Renal pelvis (tissue), 1 donor: ENCODE measurements at regions not wholly inside any gene's neighbourhood (a gene's known extent, or its start where the extent isn't known, plus 50 kb on each side); places are given as distances from the start of the nearest gene placed in this dataset.

ENCODE experiments used
- DNase-seq: peaks from one replicate; pipeline ENCODE4 v3.0.0-alpha.2; 2013

DNA sequence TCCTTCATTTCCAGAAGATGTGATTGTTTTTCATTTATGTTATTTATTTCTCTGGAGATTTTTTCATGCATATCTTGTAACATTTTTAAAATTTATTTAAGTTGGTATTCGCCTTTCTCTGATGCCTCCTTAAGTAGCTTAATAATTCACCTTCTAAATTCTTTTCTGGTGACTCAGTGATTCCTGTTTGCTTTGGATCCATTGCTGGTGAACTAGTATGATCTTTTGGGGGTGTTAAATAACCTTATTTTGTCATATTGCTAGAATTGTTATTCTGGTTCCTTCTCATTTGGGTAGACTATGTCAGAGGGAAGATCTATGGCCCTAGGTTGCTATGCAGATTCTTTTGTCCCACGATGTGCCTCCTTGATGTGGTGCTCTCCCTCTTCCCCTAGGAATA lies 1347.2 kb upstream of the B3GALT2 start:
- DNase-seq, result no peak

DNA sequence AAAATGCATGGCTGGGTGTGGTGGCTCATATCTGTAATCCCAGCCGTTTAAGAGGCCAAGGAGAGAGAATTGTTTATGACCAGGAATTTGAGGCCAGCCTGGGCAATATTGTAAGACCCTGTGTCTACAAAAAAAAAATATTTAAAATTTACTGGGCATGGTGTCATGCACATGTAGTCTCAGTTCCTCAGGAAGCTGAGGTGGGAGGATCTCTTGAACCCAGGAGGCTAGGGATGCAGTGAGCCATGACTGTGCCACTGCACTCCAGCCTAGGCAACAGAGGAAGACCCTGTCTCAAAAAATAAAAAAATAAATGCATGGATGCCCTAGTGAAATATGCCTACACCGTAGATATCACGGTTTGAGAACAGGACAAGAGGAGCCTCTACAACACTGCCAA lies 1331.2 kb upstream of the B3GALT2 start:
- no peak for DNase-seq

DNA sequence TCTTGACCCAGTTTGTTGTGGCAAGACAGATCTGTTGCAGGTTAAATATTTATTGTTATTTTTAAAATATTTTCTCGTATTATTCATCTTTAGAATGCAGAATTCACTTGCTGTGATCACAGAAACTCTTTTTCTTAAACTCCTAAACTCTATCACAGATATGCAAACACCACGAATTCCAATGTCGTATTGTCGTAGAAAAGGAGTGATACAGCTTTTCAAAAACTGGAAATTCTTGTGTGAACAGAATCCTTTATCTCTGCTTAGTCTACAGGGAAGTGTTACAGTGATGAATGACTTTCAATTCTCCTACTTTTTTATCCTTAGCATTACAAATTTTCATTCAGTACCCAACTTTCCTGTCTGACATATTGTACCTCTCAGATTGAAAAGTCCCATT lies 1329.5 kb upstream of the B3GALT2 start:
- DNase-seq, result no peak

DNA sequence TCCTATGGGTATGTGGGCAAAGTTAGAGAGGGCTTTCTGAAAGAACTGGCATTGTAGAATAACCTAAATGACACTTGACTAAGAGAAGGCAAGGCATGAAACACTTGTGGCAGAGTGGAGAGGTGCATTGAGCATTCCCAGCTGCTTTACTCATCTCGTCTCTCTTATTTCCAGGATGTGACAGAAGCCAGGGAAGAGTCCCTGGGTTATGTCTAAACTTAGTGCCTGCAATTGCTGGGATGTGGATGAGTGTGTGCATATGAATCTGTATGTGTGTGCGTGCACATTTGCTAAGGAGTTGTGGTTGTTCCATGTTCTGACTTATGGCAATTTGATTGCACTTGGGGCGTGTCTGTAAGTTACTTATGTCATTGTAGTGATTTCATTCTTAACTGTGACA lies 1326.5 kb upstream of the B3GALT2 start:
- no peak for DNase-seq

DNA sequence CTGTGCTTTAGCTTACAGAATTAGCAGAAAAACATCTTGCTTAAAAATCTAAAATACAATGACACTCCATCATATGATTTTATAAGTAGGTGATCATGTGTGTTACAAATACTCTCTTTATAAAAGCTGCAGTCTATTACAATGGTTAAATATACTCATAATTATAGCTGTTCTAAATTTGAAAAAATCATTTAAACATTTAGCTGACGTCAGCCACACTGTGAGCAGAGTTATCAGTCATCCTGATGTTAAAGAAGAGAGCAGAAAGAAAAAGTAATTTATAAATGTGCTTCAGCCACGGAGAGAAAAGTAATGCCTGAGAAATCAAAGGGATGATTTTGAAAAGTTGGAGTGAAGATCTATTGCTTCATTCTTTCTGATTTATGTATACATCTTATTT lies 1325.9 kb upstream of the B3GALT2 start:
- no peak for DNase-seq

DNA sequence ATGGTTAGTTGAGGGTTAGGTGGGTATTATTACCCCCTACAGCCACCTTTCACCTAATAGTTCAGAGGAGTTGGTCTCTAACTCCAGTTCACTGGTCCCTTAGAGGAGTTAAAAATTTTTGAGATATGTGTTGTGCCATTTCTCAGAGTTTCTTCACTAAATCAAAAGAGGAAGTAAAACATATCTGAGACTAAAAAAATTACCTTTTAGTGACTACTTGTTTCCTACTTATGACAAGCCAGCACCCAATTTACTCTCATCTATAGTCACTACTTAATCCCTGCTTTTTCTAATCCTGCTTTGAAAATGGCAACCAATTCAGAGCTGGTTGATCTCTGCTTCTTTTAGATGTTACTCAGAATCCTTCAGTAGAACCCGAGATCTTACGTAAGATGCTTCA lies 1316.8 kb upstream of the B3GALT2 start:
- DNase-seq, result no peak

DNA sequence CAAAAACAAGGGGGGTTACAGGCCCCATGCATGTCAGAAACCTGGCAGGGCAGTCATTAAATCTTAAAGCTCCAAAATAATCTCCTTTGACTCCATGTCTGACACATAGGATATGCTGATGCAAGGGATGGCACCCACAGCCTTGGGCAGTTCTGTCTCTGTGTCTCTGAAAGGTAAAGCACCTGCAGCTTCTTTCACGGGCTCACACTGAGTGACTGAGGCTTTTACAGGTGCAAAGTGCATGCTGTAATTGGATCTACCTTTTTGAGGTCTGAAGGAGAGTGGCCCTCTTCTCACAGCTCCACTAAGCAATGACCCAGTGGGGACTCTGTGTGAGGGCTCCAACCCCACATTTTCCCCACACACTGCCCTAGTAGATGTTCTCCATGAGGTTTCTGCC lies 1309.0 kb upstream of the B3GALT2 start:
- no peak for DNase-seq

DNA sequence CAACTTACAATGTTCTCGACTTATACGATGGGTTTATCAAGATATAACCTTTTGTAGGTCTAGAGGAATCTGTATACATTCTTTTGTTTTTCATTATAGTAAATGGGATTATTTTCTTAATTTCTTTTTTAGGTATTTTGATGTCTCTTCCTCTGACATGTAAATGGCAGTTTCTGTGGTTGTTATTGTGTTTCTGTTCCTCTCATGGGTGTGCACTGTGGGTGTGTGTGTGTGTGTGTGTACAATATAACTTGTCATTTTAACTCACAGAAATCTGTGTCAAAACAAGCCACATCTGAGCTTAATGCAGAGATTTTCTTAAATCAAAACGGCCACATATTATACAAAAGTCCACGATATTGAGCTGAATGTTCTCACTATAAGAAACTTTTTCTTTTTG lies 1300.8 kb upstream of the B3GALT2 start:
- no peak for DNase-seq

DNA sequence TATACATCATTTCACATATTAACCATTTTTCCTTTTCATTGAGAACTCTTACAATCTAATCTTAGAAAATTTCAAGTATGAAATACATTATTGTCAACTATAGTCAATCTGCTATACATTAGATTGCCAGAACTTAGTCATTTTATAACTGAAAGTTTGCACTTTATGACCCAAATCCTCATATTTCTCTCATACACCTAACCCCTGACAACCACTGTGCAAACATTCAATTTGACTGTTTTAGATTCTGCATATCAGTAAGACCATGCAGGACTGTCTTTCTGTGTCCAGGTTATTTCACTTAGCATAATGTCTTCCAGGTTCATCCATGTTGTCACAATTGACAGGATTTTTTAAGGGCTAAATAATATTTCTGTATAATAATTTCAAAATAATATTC lies 1299.0 kb upstream of the B3GALT2 start:
- DNase-seq, result no peak

DNA sequence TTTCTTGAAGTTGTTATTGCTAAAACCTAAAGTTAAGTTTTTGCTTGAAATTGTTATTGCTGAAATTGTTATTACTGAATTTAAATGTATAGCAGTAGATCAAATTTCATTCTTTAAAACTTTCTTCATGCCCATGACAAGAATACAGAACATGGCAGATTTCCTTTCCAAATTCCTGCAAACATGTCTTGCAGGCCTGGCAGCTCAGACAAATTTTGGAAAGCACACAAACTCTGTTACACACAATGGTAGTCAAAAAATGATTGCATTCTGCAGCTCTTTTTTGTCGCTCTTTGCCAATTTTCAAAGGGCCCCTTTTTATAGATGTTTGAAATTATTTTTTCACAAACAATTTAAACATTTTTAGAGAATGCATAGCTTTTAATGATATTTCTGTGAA lies 1292.3 kb upstream of the B3GALT2 start:
- DNase-seq, result no peak

DNA sequence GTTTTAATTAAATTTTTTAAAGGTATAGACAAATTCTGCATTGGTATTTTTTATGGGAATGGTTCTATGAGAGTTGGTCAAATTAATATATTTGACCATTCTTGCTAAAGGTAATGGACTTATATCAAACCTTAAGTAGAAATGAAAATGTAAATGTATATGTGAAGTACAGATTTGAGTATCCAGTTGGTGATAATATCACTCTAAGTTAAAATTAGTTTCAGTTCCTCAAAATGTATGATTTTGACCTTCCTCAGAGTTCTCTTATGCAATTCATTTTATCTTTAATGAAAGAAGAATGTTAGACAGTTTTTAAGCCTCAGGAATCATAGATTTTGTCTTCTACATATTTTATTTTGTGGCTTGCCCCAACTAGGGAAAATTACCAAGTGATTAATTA lies 1291.5 kb upstream of the B3GALT2 start:
- no peak for DNase-seq

DNA sequence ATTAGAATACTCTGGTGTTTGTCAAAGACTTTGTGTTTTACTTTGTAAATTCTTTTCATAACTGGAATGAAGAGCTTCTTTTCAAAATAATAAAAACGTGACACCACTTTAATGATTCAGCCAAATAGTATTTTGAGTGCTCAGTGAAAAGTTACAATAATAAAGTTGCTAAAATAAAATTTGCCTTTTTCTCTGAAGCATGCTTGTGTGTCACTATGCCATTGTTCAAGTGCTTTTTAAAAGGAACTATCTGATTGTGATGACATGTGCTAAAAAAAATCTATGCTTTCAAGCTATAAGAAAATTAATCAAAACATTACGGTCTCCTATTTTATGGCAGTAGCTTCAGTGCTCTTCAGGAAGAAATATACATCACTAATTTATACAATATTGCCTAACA lies 1290.5 kb upstream of the B3GALT2 start:
- no peak for DNase-seq

DNA sequence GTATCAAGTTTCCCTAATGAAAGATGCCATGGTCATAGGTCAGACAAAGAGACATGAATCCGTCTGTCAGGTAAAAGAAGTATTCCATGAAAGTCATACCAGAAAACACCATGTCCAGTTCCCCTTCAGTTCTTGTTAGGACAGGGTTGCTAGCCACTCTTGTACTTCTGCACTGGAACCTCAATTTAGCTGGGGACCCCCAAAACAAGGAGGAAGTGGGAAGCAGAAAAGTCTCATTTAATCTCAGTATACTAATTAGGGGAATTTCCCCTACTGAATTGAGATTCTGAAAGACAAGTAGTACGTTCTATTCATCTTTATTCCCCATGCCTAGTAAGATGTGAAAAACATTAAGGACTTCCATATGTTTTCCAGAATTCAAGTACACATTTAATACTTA lies 1289.9 kb upstream of the B3GALT2 start:
- peak; percentile 10 for DNase-seq

DNA sequence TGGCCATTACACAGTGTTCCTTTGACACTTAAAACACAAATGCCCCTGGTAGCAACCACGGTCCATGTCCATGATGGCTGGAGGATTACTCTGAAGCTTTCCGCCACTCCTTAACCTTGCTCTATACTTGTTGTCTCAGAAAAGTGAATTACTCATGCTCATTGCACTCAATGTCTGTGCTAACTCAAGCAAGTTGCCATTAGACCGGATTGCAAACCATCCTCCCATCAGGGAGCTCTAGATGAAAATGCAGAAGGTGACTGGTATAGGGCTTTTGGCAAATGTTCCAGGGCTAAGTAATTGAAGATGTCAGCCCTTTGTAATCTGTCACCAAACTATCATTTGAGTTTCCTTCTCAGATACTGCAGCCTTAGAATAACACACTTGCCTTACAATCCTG lies 1288.3 kb upstream of the B3GALT2 start:
- no peak for DNase-seq

DNA sequence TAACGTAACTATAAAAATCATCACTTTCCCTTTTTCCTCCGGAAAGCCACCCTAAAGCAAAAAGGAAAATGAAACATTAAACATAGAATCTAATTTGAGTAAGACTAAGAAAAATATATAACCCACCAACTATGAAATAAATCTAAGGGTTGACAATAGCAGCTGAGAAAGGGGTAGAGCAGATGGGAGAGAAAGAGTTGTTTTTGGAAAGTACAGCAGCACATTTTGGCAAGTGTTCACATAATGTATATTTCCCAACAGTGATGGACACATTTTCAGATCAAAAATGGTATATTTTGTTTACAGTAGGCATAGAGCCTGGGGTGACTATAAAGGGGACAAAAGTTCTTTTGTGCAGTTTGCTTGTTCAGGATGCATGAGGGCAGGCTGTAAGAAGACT lies 1287.4 kb upstream of the B3GALT2 start:
- no peak for DNase-seq

DNA sequence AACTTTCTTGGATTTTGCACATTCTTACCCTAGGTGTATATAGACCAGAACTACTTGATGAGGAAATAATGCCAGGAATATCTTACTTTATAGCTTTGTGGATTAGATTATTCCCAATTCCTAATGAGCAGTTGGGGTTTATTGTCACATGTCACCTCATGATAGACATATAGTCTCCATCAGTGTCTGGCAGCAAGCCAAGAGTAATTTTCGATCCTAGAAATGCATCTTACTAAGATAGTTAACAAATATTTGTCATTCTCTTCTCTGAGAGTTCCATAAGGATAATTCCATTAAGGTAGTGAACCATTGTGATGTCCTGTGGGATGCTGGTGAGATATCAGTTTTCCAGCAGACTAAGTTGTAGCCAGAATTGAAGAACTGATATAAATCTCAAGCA lies 1282.9 kb upstream of the B3GALT2 start:
- DNase-seq, result no peak

DNA sequence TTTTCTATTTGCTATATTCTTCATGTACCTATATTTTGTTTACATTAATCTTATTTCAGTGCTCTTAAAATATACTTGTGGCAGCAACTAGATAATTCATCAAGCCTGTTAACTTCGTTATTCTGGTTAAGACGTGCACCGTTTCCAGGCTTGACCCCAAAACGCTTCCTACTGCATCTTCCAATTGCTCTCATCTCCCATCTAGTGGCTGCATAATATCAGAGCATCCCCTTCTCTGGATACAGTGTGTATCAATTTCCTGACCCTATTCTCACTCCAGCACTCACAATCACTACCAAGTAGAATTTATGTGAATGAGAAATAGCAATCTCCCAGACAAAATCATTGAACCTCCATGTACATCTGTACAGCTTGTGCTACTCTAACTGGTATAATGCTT lies 1280.3 kb upstream of the B3GALT2 start:
- no peak for DNase-seq

DNA sequence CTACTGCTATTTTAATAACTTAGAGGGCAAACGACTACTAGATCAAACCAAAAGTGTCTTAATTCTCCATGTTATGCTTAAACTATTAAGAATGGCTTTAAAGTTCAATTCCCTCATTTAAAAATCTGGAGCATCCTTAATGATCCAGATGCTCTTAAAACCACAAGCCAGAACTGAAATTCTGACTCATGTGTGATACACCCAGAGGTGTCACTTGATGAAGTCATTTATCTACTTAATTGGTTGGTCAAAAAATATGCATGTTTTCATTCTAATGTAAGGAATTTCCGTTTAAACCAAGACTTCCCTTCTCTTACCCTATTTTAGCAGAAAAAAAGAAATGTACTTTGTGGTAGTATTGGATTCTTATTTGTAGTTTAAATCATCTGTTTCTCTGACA lies 1261.2 kb upstream of the B3GALT2 start:
- no peak for DNase-seq

DNA sequence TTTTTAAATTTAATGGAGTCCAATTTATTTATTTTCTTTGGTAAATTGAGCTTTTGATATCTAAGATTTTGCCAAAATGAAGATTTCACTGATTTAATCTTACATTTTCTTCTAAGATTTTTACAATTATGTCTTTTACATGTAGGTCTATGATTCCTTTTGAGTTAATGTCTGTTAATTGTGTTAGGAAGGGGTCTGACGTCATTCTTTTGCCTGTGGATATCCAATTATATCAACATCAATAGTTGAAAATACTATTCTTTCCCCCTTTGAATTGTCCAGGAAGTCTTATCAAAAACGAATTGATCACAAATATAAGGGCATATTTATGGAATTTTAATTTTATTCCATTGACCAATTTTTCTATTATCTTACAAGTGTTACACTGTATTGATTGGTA lies 1258.8 kb upstream of the B3GALT2 start:
- no peak for DNase-seq

DNA sequence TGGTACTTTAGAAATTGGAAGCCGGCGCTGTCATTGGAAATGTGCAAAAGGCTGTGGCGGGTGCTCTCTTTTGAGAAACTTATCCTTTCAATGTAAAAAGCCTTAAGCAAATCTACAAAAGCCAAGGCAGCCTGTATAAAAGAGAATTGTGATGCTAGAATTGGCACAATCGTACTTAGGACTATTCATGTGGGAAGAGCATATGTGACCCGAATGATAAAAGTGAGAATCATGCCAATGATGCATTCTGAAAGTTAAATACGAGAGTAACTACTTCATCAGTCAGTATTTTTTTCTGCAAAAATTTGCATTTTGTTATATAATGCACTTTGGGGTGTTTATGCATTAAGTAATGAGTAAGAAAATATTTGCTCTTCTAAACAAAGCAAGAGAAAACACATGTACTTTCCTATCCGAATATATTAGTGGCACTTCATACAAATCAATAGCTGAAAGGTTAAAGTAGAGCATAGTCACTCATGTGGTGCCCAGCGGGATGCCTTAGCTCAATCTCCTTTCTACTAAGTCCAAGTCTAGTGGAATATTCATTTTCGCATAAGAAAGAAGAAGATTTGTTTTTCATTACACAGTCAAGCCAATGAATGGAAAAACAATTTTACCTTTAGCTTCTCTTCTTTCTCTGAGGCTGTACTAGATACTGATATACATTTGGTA lies 1256.6 kb upstream of the B3GALT2 start:
- no peak for DNase-seq

DNA sequence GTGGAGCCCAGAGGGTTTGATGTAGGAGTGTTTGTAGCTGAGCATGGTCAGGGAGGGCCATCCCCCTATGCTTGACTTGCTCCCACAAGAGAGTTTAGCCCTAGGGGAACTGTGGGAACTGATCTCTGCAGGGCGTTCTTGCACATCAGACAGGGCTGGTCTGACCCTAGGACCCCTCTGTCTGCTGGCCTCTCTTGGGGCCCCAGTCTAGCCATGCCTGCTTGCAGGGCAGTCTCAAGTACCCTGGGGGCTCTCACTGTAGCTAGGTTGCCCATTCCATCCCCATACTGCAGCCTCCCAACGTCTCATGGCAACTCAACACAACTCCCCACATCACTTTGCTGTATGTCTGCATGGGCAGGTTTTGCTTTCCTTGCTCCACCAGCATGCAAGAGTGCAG lies 1250.7 kb upstream of the B3GALT2 start:
- no peak for DNase-seq

DNA sequence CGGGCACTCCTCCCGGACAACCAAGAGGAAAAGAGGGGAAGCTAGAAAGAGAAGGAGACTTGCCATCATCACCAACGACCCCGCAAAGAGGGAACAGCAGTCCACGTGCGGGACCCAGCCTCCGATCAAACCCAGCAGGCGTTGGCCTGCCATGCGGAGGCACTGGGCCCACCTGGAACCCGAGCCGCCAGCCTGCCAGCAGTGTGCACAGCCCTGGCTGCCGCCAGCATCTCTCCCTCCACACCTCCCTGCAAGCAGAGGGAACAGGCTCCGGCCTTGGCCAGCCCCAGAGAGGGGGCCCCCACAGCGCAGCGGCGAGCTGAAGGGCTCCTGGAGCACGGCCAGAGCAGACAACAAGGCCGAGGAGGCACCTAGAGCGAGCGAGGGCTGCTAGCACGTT lies 1244.7 kb upstream of the B3GALT2 start:
- DNase-seq, result no peak

DNA sequence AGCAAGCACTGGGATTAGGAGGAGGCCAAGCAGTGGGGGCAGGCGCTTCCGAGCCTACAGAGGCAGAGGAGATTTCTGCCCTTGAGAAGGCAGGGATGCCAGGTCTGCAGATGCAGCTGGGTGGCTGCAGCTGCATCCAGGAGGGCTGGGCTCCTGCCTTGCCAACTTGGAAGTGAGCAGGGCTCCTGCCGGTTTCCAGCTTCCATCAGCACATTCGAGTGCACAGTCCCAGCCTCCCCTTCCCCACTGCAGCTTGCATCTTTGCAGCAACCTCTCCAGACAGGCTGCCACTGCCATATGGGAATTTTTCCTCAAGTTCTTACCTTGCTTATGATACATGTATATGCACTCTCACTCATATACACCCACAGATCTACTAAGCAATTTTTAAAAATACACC lies 1234.3 kb upstream of the B3GALT2 start:
- no peak for DNase-seq

DNA sequence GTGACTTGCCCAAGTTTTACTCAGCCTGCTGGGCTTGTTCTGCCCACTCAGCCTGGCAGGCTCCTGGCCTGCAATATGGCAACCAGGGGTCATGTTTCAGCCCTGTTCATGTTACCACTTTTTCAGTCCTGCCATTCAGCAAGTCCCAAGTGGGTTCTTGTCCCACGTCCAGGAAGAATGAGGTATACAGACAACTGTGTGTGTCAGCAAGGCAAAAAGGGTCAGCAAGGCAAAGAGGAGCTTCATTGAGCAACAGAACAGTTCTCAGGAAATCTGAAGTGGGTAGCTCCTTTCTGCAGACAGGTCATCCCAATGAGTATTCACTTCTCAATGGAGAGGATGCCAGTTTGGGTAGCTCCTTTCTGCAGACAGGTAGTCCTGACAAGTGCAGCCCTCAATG lies 1233.3 kb upstream of the B3GALT2 start:
- DNase-seq, result no peak

DNA sequence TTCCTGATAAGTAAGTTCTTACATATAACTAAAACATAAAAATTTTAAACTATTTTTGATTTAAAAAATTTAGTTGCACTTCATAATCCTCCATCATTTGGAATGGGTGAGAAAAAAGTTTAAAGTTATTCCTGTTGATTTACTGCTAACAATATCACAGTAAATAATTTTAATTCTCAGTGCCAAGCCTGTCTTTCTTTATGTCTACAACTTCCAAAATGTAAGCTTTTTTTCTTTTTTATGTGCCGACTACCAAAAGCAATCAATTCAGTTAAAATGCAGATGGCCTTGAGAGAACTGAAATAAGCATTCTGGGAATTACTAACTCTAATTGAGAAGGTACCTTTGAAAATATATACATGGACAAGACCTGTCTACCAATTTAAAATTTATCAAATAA lies 1224.3 kb upstream of the B3GALT2 start:
- DNase-seq, result no peak
